Right atrium auricular region (tissue), 2 donors: ENCODE measurements at regions not wholly inside any gene's neighbourhood (a gene's known extent, or its start where the extent isn't known, plus 50 kb on each side); places are given as distances from the start of the nearest gene placed in this dataset.

Source experiments
- DNase-seq: peaks from one replicate; pipeline ENCODE4 v3.0.0-alpha.2; 2019; ENCODE audit warnings: low spot score
- H3K27ac ChIP-seq, 2 donors: fragments of 200-600 bp; sonication (generic); 1 replicate in 1 of 2; 2 replicates in 1 of 2; pipeline ENCODE4 v1.5.1; 2016 to 2019
- H3K27me3 ChIP-seq, 2 donors: fragments of 200-600 bp; sonication (generic); one replicate each; pipeline versions ENCODE4 v1.5.1 to v1.6.0; 2017 to 2019
- H3K36me3 ChIP-seq: fragments of 200-600 bp; sonication (generic); one replicate; pipeline ENCODE4 v1.5.1; 2016
- H3K4me1 ChIP-seq, 2 donors: fragments of 200-600 bp; sonication (generic); one replicate each; pipeline versions ENCODE4 v1.5.1 to v1.6.0; 2017 to 2019
- H3K4me3 ChIP-seq, 2 donors: fragments of 200-600 bp; sonication (generic); 1 replicate in 1 of 2; 2 replicates in 1 of 2; pipeline ENCODE4 v1.5.1; 2017 to 2019; ENCODE audit warnings: mild to moderate bottlenecking in 1 of 2, moderate library complexity in 1 of 2
- H3K9me3 ChIP-seq, 2 donors: fragments of 200-600 bp; sonication (generic); one replicate each; pipeline ENCODE4 v1.5.1; 2019
- TF ChIP-seq, protein P1 (sequence below), 2 donors: fragments of 200-600 bp; sonication (generic); IDR thresholded peaks; one replicate each; pipeline ENCODE4 v1.5.1; 2019; ENCODE audit warnings: antibody characterized with exemption in 2 of 2

DNA sequence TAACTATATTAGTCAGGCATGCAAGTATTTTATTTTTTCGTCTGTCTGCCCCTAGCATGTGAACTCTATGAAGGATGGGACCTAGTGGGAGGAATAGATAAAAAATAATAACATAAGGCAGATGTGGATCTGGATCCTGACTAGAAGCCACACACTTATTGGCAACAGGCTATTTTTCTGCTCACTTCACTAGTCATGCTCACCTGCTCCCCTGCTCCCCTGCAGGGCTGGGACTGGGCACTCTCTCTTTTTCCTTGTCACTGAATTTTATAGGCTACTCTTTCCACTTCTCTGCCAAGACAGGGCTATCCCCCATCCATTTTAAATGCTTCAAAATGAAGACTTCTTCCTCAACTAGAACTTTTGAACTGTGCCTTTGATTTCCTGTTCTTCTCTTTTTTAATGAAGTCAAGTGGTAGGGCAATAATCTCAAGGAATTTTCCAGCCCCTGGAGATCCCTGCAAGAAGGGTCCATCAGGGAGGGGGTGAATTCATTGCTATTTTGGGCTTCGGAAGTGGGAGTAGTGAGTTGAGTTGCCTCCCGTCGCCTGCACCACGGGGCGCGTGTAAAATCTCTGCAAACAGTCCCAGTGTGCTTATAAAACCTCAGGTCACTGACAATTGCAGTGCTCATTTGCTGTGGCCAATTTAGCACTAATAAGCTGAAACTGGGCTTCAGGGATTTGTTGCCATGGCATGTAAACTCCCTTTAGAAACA lies 156.7 kb upstream of the NPVF start:
- DNase-seq: no peak
- no peaks in the 10 kb centered on the region for H3K27me3 ChIP-seq
- TF ChIP-seq, protein P1, sequence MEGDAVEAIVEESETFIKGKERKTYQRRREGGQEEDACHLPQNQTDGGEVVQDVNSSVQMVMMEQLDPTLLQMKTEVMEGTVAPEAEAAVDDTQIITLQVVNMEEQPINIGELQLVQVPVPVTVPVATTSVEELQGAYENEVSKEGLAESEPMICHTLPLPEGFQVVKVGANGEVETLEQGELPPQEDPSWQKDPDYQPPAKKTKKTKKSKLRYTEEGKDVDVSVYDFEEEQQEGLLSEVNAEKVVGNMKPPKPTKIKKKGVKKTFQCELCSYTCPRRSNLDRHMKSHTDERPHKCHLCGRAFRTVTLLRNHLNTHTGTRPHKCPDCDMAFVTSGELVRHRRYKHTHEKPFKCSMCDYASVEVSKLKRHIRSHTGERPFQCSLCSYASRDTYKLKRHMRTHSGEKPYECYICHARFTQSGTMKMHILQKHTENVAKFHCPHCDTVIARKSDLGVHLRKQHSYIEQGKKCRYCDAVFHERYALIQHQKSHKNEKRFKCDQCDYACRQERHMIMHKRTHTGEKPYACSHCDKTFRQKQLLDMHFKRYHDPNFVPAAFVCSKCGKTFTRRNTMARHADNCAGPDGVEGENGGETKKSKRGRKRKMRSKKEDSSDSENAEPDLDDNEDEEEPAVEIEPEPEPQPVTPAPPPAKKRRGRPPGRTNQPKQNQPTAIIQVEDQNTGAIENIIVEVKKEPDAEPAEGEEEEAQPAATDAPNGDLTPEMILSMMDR (IDR thresholded peaks at IDR 0.05): no peak
- no peak overlapping the region for H3K27ac ChIP-seq
- H3K9me3 ChIP-seq: no peaks in the 10 kb centered on the region
- peaks cover 0 to 15% of the 10 kb centered on the region in 2 donors for H3K4me1 ChIP-seq
- H3K36me3 ChIP-seq: no peaks in the 10 kb centered on the region
- no peak overlapping the region for H3K4me3 ChIP-seq

DNA sequence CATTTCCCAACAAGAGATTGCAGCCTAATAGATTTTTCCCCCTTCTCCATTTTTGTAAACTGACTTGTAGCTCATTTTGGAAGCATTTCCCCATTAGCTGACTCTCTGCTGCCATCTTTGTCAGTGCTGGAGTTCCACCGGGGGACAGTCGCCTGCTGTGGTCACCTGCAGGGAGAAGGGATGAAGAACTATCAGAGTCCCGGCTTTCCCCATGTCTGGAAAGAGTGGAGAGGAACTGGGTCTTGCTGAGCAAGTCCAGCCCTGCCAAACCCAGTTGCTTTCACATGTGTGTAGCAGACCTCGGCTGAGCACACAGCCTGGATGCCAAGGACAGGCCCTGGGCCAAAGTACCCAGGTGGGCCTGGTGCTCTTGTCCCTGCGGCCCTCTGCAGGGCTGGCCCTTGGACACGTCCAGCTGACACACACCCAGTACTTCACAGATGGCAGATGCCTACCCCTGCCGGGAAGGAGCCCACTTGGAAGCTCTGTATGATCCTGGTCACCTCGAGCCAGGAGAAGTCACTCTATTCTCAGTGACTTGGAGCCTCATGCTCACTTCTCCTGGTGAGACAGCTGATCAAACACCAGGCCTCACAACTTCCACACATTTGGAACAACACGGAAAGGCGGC lies 157.3 kb upstream of the NPVF start:
- DNase-seq: no peak
- no peak overlapping the region for H3K4me3 ChIP-seq
- H3K4me1 ChIP-seq: peaks cover 0 to 15% of the 10 kb centered on the region in 2 donors
- TF ChIP-seq, protein P1 (IDR thresholded peaks at IDR 0.05): no peak
- no peaks in the 10 kb centered on the region for H3K9me3 ChIP-seq
- H3K36me3 ChIP-seq: no peaks in the 10 kb centered on the region
- no peak overlapping the region for H3K27ac ChIP-seq
- no peaks in the 10 kb centered on the region for H3K27me3 ChIP-seq

DNA sequence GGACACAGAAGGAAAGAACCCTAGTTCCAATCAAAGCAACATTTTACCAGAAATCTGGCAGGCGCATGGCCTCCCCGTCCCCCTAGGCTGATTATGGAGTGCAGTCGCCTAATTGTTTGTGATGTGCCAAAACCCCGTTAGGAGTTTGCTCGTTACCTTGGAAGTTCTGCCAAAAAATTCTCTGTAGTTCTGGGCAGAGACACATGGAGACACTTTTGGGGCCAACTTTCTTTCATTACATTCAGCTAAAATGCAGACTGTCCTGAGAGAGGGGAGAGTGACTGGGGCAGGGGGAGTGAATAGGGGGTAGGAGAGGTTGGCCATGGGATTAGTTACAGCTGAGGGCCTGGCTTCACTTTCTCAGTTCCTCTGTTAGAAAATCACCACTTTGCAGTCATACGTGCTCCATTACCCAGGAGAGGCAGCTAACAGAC lies 158.0 kb upstream of the NPVF start:
- peaks cover 0 to 15% of the 10 kb centered on the region in 2 donors for H3K4me1 ChIP-seq
- H3K27me3 ChIP-seq: no peaks in the 10 kb centered on the region
- no peak for DNase-seq
- TF ChIP-seq, protein P1 (IDR thresholded peaks at IDR 0.05): no peak
- no peak overlapping the region for H3K4me3 ChIP-seq
- H3K36me3 ChIP-seq: no peaks in the 10 kb centered on the region
- H3K27ac ChIP-seq: no peak overlapping the region
- no peaks in the 10 kb centered on the region for H3K9me3 ChIP-seq

DNA sequence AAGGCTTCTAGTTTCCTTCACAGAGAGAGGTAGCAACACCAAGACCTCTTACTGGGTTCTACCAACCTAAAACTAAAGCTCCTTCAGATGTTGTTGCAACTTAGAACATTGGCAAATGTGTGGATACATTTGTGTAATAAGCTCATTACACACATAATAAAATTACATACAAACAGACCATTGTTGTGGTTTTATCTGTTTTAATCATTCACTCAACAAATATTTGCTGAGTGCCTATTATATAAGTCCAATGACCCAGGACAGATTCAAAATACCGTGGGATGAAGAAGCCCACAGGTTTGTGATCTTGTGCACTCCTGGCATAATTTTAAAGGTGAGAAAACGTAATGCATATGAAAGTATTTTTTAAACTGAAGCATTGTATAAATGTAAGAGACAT lies 160.4 kb upstream of the NPVF start:
- no peaks in the 10 kb centered on the region for H3K27me3 ChIP-seq
- no peaks in the 10 kb centered on the region for H3K9me3 ChIP-seq
- no peaks in the 10 kb centered on the region for H3K36me3 ChIP-seq
- DNase-seq: no peak
- H3K4me3 ChIP-seq: no peak overlapping the region
- TF ChIP-seq, protein P1 (IDR thresholded peaks at IDR 0.05): no peak
- H3K4me1 ChIP-seq: peaks cover 0 to 15% of the 10 kb centered on the region in 2 donors
- no peak overlapping the region for H3K27ac ChIP-seq

DNA sequence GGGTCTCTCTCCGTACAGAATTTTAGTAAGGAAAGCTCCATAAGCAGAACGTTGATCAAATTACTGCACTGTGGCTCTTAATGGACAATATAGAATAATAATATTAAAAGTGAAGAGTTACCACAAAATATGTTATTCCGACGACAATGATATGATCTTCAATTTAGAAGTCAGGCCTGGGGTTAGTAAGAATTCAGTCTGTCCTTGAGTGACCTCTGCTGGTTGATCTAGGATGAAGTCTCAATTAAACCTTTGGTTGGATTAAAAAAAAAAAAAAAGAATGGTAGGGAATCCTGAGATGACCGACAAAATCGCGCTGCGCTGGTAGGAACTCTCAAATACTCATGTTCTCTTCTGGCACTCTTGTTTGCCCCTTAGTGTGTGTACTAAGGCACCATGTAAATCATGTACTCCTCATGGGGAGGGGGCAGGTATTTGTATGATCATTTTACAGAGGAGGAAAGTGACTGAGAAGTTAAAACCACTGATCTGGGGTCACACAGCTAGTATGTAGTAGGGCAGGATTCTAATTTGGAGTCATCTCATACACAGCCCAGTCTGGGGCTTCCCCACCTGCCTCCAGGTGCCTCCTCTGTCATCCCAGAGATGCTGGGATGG lies 161.3 kb upstream of the NPVF start:
- Histone ChIP-seq H3K27ac (no peak overlapping the region), H3K4me3 (no peak overlapping the region), H3K36me3 (no peaks in the 10 kb centered on the region), H3K4me1 (peaks cover 0 to 15% of the 10 kb centered on the region in 2 donors), H3K27me3 (no peaks in the 10 kb centered on the region), H3K9me3 (no peaks in the 10 kb centered on the region)
- TF ChIP-seq, protein P1 (IDR thresholded peaks at IDR 0.05): peak in 1 of 2 donors; percentile 69
- DNase-seq: no peak
